ENCODE measurements at regions not wholly inside any gene's neighbourhood (a gene's known extent, or its start where the extent isn't known, plus 50 kb on each side); places are given as distances from the start of the nearest gene placed in this dataset.

DNA sequence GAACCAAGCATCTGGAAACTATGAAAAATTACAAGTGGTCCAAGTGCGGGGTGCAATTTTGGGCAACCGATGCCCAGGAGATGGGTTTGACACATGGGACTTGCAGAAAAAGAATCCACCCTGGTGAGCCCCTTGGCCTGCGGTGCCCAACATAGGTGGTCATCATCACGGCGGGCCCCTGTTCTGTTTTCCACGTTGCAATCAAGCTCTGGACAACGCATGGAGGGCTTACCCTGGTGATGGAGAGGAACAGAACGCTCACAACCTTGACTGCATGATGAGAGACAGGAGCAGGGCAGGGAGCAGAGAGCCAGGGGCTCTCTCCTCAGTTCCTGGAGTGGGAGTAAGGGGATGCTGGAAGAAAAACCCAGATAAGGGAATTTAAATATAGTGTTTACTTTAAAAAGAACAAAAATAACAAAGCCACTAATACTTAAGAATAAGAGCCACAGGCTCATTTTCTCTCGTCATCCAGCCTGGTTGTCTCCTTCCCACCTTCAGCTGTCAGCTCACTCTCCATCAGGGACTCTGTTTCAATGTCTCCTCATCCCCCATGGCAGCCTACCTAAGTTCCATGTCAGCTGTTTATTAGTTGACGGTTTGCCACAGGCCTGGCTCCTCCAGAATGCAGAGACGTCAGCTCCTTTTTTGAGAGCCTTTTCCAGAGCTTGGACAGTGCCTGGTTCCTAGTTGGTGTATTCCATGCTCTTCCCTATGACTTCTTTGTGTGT, 172.1 kb downstream of the GADD45G start:
- Histone ChIP-seq H3K4me2 (ENCODE audit: control insufficient read depth, extremely low read depth, insufficient read depth, low read depth, low read length) (no peak overlapping the region), H2AFZ (ENCODE audit: control insufficient read depth, low read length) (no peak overlapping the region), H3K27ac (ENCODE audit: control insufficient read depth, insufficient read depth, low read length) (no peak overlapping the region), H3K9me1 (ENCODE audit: control insufficient read depth, extremely low read depth, insufficient read depth, low read length) (no peaks in the 10 kb centered on the region), H3K79me2 (ENCODE audit: control insufficient read depth, insufficient read depth, low read length) (no peaks in the 10 kb centered on the region), H4K20me1 (ENCODE audit: control insufficient read depth, extremely low read depth, insufficient read depth, low read length) (no peaks in the 10 kb centered on the region), H3K27me3 (ENCODE audit: control insufficient read depth, extremely low read depth, insufficient read depth, low read length) (no peaks in the 10 kb centered on the region), H3K4me1 (ENCODE audit: control insufficient read depth, extremely low read depth, insufficient read depth, low read length) (no peaks in the 10 kb centered on the region), H3K9ac (ENCODE audit: control insufficient read depth, extremely low read depth, insufficient read depth, low read length) (no peak overlapping the region), H3K4me3 (ENCODE audit: control insufficient read depth in 2 of 3, extremely low read depth in 1 of 3, insufficient read depth in 2 of 3, low read depth in 1 of 3, low read length in 3 of 3) (no peak overlapping the region), H3K36me3 (ENCODE audit: control insufficient read depth in 2 of 2, extremely low read depth in 1 of 2, insufficient read depth in 2 of 2, low read length in 2 of 2) (no peaks in the 10 kb centered on the region), H3K9me3 (ENCODE audit: control insufficient read depth, low read depth, low read length) (no peaks in the 10 kb centered on the region)
- dilution Hi-C loops (cut with MboI; ENCODE audit: extremely low pct_ligation_motif_present, low sequenced_read_pairs) = no loop called here
- TF ChIP-seq, protein P1, sequence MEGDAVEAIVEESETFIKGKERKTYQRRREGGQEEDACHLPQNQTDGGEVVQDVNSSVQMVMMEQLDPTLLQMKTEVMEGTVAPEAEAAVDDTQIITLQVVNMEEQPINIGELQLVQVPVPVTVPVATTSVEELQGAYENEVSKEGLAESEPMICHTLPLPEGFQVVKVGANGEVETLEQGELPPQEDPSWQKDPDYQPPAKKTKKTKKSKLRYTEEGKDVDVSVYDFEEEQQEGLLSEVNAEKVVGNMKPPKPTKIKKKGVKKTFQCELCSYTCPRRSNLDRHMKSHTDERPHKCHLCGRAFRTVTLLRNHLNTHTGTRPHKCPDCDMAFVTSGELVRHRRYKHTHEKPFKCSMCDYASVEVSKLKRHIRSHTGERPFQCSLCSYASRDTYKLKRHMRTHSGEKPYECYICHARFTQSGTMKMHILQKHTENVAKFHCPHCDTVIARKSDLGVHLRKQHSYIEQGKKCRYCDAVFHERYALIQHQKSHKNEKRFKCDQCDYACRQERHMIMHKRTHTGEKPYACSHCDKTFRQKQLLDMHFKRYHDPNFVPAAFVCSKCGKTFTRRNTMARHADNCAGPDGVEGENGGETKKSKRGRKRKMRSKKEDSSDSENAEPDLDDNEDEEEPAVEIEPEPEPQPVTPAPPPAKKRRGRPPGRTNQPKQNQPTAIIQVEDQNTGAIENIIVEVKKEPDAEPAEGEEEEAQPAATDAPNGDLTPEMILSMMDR (optimal IDR thresholded peaks at IDR 0.05 in 1 of 3, IDR thresholded peaks at IDR 0.05 in 1 of 3, conservative IDR thresholded peaks at IDR 0.05 in 1 of 3; ENCODE audit: extremely low read depth in 1 of 3, insufficient read depth in 2 of 3, low read length in 3 of 3) = no peak
- no peak for TF ChIP-seq EZH2 (IDR thresholded peaks at IDR 0.05; ENCODE audit: low read length)
- DNase-seq (ENCODE audit: low read depth, low spot score) (no peak), FAIRE-seq (no peak)

DNA sequence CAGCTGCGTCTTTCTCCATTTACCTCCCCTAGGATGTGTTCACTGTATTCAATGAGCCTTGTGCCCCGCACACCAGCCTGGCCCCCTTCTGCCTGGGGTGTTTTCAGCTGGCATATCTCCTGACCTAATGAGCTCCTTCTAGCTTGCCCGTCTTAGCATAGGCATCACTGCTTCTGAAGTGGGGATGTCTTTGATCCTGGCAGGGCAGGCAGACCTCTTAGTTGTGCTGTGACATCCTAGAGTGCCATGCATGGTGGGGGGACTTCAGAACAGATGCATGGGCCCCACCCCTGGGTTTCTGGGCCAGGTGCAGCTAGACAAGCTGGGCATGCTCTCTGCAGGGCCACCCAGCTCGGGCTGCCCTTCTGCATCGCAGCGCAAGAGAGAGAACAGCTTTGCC, 172.7 kb downstream of the GADD45G start:
- DNase-seq (ENCODE audit: low read depth, low spot score) (no peak), FAIRE-seq (no peak)
- Histone ChIP-seq H3K9ac (ENCODE audit: control insufficient read depth, extremely low read depth, insufficient read depth, low read length) (no peak overlapping the region), H4K20me1 (ENCODE audit: control insufficient read depth, extremely low read depth, insufficient read depth, low read length) (no peaks in the 10 kb centered on the region), H3K27me3 (ENCODE audit: control insufficient read depth, extremely low read depth, insufficient read depth, low read length) (no peaks in the 10 kb centered on the region), H3K4me3 (ENCODE audit: control insufficient read depth in 2 of 3, extremely low read depth in 1 of 3, insufficient read depth in 2 of 3, low read depth in 1 of 3, low read length in 3 of 3) (no peak overlapping the region), H3K36me3 (ENCODE audit: control insufficient read depth in 2 of 2, extremely low read depth in 1 of 2, insufficient read depth in 2 of 2, low read length in 2 of 2) (no peaks in the 10 kb centered on the region), H3K4me1 (ENCODE audit: control insufficient read depth, extremely low read depth, insufficient read depth, low read length) (no peaks in the 10 kb centered on the region), H3K9me1 (ENCODE audit: control insufficient read depth, extremely low read depth, insufficient read depth, low read length) (no peaks in the 10 kb centered on the region), H3K27ac (ENCODE audit: control insufficient read depth, insufficient read depth, low read length) (no peak overlapping the region), H3K79me2 (ENCODE audit: control insufficient read depth, insufficient read depth, low read length) (no peaks in the 10 kb centered on the region), H3K9me3 (ENCODE audit: control insufficient read depth, low read depth, low read length) (no peaks in the 10 kb centered on the region), H3K4me2 (ENCODE audit: control insufficient read depth, extremely low read depth, insufficient read depth, low read depth, low read length) (no peak overlapping the region), H2AFZ (ENCODE audit: control insufficient read depth, low read length) (no peak overlapping the region)
- no peak for TF ChIP-seq EZH2 (IDR thresholded peaks at IDR 0.05; ENCODE audit: low read length)
- TF ChIP-seq, protein P1 (optimal IDR thresholded peaks at IDR 0.05 in 1 of 3, IDR thresholded peaks at IDR 0.05 in 1 of 3, conservative IDR thresholded peaks at IDR 0.05 in 1 of 3; ENCODE audit: extremely low read depth in 1 of 3, insufficient read depth in 2 of 3, low read length in 3 of 3) = no peak
- dilution Hi-C loops (cut with MboI; ENCODE audit: extremely low pct_ligation_motif_present, low sequenced_read_pairs) = no loop called here

Data from keratinocyte (primary cell).